Stimulated activated CD4-positive, alpha-beta T cell treated with anti-CD3 and anti-CD28 coated beads, Interleukin-4, amount 100 ng/mL, for 24 hours (primary cell): ENCODE measurements at regions not wholly inside any gene's neighbourhood (a gene's known extent, or its start where the extent isn't known, plus 50 kb on each side); places are given as distances from the start of the nearest gene placed in this dataset.

Experiments
- DNase-seq: peaks from one replicate; pipeline ENCODE4 v3.0.0-alpha.2; 2020

DNA sequence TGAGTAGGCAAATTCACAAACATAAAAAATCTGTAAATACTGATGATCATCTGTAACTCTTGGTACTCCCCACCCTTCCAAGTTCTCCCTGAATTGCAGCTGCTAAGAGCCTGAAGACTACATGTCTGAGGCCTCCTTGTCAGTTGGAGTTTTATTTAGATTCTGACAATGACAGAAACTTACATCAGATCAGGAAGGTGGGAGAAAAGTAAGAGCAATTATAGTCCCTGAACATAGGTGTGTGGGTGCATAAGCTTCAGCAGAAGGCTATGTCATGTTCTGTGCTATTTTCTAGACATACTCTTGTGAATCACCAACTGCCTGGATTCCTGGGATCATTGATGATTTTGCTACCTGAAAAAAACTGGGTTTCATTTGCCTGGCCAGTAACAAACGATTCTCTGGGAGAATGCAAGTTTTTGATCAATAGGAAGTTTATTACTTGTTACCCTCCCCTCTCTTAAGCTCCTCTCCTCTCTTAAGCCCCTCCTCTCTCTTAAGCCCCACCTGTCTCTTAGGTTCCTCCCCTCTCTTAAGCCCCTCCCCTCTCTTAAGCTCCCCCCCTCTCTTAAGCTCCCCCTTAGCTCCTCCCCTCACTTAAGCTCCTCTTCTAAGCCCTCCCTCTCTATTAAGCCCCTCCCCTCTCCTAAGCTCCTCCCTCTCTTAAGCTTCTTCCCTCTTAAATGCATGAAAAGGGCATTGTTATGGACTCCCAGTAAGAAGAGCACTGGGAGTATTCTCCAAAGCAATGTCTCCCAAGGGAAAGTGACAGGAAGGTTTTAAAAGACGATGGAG lies 1183.4 kb upstream of the AUTS2 start:
- no peak for DNase-seq

DNA sequence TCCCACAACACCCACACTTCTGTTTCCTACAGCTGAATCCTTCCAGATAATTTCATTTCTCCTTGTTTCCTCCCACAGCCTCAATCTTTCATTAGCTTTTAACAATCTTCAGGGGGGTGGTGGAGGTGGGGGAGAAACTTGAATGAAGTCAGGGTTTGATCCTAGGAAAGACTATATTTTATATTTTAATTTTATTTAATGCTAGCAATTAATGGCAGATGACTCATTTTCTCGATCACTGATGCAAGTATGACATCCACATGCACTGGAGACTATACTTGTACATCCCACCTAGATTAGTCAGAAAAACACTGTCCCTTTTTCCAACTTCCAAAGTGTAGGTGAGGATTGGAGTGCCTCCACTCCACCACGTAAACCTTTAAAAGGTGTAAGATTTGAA lies 1181.3 kb upstream of the AUTS2 start:
- DNase-seq: no peak

DNA sequence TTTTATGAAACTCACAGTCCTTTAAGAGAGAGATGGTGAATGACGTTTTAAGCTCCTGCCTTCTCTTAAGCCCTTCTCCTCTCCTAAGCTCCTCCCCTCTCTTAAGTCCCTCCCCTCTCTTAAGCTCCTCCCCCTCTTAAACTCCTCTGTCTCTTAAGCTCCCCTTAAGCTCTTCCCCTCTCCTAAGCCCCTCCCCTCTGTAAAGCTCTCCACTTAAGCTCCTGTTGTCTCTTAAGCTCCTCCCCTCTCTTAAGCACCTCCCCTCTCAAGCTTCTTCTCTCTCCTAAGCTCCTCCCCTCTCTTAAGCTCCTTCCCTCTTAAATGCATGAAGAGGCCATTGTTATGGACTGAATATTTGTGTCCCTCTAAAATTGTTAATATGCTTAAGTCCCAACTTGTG lies 1180.6 kb upstream of the AUTS2 start:
- no peak for DNase-seq

DNA sequence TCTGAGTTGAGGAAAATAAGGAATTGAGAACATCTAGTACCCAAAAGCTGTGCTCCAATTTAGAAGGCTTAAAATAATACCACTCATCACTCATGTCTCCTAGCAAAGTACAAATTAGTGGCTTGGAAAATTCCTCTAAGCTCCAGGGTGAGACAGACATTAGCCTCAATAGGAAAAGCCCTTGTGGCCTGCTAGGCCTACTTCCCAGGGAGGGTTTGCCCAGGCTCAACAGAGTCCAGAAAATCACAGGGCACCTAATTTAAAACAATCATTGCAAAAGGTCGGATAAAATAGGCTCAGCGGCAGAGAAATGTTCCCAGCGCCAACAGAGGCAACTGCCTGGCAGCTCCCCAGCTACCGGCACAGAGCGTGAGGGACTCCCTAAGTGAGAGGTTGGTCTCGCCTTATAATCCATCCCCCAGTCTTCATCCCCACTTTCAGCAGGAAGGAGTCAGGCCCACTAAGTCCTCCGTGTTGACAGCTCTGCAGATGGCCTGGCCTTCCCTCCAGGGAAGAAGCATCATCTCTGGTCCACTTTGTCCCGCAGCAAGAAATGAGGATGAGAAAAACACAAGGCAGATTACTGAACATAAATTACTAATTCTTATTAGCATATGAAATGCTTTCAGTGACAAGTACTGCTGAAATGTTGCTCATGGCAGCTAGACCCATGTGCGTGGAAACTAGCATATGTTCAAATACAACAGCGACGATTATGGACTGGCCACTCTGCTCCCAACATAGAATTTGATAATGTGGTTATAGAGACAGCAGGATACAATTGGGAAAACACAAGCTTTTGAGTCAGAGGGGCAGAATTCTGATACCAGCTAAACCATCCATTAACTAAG lies 1177.7 kb upstream of the AUTS2 start:
- no peak for DNase-seq

DNA sequence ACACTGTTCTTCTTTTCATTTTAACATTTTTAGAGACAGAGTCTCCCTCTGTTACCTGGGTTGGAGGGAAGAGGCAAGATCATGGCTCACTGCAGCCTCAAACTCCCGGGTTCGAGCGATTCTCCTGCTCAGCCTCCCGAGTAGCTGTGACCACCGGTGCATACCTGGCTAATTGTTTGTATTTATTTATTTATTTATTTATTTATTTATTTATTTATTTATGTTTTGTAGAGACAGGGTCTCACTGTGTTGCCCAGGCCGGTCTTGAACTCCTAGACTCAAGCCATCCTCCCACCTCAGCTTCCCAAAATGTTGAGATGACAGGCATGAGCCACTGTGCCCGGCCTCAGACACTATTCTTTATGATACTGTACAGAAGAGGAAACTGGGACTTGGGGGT lies 1176.6 kb upstream of the AUTS2 start:
- DNase-seq: no peak

DNA sequence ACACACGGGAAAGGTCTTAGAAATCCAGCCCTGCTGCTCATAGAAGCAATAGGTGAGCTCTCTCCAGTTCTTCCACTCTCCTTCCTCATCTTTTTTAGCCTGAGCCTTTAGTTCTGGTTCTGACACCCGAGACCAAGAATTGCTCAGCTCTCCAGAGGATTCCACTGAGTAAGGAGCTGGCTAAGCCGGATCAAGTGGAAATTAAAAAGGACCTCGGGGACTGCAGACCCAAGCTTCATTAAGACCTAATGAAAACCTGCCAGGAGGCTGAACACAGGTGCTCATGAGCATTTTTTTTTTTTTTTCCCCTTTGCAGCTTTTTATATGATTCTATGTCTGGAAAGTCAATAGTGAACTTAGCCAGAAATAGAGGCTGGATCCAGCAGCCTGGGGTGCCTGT lies 1176.0 kb upstream of the AUTS2 start:
- DNase-seq: no peak

DNA sequence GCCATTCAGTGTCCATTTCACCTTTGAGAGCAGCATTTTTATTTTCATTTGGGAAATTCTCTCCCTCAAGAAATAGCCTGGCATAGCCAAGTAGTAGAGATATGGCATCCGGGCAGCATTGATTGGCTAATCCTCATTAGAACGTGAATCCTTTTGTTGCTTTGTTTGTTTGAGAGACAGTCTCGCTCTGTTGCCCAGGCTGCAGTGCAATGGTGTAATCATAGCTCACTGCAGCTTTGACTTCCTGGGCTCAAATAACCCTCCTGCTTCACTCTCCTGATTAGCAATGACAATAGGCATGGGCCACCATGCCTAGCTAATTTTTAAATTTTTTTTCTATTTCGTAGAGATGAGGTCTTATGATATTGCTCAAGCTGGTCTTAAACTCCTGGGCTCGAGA lies 1174.9 kb upstream of the AUTS2 start:
- no peak for DNase-seq

DNA sequence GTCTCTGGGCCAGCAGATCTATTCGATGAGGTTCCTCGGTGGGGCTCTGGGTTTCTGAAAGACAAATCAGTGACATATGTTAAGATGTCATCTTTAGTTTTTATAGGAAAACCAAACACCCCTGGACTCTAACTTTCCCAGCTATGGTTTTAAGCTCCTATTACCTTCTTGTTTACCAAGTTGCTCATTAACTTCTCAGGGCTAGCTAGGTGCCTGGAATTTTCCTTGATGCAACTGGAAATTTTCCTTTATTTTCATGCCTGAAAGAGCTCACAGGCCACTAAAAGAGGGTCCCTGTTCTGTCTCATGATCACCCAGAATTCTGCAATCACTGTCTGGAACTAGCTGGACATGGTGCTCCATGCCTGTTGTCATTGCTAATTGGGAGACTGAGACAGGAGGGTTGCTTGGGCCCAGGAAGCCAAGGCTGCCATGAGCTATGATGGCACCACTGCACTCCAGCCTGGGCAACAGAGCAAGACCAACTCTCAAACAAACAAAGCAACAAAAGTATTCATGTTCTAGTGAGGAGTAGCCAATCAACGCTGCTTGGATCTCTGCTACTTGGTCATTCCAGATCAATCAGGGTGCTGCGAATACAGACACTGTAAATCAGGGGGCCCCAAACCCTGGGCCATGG lies 1173.5 kb upstream of the AUTS2 start:
- no peak for DNase-seq

DNA sequence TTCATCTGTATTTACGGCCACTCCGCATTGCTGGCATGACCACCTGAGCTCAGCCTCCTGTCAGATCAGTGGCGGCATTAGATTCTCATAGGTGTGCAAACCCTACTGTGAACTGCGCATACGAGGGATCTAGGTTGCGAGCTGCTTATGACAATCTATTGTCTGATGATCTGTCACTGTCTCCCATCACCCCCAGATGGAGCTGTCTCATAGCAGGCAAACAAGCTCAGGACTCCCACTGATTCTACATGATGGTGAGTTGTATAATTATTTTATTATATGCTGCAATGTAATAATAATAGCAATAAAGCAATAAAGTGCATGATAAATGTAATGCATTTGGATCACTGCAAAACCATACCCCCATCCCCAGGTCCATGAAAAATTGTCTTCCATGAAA lies 1172.9 kb upstream of the AUTS2 start:
- DNase-seq: no peak

DNA sequence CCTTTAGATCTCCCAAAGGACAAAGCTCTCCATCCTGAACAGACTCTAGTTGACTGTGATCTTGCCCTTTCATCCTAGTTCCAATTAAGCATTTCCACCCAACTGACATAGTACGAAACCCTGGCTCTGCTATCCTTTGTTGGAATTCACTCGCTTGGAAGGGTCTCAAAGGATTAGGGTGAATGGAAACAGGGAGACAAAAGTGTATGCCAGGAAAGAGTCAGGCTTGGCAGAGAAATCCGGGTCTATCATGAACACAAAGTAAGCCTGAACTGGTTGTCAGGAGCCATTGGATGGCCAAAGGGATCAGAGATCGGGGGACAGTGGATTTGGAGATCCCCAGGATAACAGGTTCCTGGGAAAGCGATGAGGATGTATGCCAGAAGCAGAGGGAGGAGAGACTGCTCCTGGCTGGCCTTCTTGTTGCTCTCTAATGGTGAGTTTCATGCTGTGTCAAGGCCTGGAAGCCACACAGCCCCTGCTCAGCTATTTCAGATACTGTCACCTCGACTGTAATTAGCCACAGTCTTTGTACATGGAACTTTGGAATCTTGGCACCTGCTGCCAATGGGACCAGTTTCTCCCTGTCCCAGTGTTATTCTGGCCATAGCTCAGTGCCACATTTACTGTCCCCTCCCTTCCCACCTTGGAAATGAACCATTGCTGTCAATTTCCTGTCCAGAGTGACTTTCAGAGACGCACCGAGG lies 1168.7 kb upstream of the AUTS2 start:
- DNase-seq: no peak

DNA sequence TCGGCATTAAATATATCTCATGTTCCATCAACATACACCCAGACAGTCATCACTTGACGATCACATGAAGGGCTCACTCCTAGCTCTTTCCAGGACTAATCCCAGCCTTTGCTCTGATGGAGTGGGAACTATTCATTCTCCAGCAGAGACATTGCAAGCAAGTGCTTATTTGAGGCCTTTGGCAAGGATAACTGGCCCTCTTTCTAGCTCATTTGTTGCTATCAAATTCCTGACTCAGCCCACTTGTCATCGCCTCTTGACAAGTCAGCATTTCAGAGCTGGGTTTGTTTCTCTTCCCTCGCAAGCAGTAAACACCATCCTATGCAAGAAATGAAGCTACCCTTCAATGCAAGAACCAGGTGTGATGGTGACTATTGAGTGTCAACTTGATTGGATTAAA lies 1165.7 kb upstream of the AUTS2 start:
- DNase-seq: no peak

DNA sequence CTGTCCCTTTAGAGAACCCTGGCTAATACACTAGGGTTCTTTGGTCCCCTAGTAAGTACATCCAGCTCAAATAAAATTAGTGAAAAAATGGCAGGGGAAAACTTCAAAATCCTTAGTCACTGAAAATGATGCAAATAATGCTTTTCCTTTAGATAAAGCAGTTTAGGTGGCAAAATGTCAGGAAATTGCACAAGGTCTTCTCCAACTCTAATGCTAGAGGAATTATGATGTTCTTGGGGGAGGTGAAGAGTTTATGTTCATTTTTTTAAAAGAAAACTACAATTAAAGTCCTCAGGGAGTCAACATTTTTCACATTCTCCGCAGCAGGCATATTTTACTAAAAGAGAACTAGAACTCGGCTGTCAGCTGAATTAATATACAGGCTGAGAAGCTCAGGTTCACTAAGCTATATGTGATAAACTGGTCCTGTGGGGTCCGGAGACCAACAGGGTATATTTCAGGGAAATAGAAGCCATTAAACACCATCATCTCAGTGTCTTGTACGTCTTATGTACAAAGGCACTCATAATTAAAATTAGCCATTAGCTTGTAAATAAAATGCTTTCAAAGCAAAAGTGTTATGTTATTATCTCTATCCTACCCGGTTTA lies 1164.7 kb upstream of the AUTS2 start:
- DNase-seq: no peak

DNA sequence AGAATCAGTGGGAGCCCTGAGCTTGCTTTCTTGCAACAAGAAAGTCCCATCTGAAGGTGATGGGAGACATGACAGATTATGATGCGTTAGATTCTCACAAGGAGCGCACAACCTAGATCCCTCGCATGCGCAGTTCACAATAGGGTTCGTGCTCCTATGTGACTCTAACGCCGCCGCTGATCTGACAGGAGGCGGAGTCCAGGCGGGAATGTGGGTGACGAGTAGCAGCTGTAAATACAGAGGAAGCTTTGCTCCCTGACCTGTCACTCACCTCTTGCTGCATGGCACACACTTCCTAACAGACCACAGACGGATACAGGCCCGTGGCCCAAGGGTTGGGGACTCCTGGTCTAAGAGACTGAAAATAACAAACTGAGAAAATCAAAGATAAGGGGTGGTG lies 1163.4 kb upstream of the AUTS2 start:
- DNase-seq: no peak

DNA sequence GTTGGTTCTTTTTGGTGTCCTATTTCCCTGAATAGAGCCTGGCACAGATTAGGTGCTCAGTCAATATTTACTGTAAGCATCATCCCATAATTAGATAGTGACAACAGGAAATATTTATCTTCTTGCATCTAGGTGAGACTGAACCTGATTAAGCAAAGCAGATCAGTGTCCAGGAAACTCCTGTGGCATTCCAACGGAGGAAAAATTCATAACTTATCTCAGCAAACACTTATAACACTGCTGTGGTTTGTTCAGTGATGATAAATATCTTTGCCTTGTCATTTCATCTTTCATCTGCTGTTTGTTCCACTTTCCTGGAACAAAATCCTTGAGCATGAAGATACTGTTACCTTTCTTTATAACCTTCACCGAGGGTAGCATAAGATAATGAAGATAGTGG lies 1160.3 kb upstream of the AUTS2 start:
- no peak for DNase-seq

DNA sequence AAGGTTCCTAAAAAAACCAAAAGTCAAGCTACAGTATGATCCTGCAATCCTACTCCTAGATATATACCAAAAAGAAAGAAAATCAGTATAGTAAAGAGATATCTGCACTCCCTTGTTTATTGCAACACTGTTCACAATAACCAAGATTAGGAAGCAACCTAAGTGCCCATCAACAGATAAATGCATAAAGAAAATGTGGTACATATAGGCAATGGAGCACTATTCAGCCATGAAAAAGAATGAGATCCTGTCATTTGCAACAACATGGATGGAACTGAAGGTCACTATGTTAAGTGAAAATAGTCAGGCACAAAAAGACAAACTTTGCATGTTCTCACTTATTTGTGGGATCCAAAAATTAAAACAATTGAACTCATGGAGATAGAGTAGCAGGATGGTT lies 1159.5 kb upstream of the AUTS2 start:
- DNase-seq: no peak

DNA sequence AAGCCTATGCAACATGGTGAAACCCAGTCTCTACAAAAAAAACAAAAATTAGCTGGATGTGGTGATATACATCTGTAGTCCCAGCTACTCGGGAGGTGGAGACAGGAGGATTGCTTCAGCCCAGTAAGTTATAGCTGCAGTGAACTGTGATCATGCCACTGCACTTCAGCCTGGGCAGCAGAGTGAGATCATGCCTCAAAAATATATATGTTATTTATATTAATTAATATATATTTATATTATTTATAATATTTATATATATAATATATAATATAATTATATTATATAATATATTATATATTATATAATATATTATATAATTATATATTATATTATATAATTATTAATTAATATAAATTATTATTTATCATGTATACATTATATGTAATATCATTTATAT lies 1158.4 kb upstream of the AUTS2 start:
- no peak for DNase-seq

DNA sequence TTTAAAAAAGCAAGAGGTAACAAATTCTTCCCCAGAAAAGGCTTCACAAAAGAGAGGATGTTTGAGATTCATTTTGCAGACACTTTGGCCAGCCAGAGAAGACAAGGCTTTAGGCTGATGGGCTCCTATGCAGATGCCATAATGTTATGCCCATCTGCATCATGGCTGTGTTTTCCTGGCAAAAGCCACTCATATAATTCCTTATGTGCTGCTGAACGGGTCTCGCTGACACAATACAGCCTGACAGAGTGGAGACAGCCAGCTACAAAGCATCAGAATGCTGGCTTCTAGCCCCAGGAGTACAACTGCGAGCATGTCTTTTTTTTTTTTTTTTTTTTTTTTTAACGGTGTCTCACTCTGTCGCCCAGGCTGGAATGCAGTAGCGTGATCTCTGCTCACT lies 1157.4 kb upstream of the AUTS2 start:
- DNase-seq: no peak

DNA sequence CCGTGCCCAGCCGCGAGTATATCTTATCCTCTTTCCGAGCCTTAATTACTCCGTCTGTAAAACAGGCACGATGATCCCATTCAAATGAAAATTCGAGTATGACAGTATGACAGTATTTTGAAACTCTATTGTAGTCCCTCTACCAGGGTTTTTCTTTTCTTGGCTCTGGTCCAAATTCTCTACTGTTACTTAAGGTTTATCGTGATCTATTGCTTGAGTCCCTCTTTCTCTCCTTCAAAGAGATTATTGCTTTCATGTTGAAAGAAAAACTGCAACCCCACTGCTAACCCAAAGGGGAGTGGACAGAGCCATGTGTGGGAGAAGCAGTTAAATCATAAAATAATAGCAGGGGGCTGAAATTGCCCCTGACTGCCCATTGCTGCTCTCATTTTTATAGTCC lies 1156.6 kb upstream of the AUTS2 start:
- DNase-seq: no peak

DNA sequence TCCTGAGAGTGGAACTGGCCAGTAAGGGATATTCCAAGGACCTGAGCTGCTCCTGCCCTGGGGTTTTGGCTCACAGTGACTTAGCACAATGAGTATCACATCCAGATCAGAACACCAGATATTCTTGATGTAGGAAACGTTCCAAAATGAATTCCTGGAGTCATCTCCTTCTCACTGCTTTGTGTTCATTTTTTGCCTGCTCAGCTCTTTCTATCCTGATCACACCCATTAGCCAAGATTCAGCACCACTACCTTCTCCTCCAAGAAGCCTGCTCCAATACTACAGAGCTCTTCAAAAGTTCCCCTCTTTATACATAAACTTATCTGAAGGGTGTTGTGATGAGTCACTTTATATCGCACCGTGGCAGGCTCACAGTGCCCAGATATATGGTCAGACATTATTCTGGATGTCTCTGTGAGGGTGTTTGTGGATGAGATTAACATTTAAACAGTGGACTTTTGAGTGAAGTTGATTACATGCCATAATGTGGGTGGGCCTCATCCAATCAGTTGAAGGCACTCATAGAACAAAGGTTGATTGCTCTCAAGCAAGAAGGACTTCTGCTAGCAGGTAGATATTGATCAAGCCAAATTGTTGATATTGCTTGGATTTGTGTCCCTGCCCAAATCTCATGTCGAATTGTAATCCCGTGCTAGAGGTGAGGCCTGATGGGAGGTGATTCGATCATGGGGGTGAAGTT lies 1155.2 kb upstream of the AUTS2 start:
- no peak for DNase-seq

DNA sequence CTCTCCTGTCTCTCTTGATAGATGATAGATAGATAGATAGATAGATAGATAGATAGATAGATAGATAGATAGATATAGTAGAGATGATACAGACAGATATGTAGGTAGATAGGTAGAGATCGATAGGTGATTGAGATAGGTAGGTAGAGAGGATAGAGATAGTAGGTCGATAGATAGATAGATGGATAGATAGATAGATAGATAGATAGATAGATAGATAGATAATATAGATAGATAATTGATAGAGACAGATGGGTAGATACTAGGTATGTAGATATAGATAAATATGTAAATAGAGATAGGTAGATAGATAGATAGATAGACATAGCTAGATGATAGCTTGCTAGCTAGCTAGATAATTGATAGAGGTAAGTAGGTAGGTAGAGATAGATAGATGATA lies 1154.2 kb upstream of the AUTS2 start:
- no peak for DNase-seq

DNA sequence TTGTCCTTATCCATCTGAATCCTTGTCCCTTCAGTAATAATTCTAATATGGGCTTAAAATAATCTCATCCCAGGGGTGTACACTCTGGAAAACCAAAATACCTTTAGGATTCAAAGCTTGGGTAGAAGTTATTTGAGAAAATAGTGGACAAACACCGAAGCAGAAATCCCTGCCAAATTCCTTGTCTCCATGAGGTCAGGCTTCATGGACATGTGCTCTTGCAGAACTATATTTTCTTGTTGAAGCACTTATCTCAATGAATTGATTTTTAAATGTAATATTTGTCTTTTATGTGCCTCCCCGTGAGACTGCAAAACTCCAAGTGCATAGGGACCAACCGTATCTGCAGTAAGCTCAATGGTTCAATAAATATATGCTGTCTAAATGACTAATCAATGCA lies 1153.3 kb upstream of the AUTS2 start:
- DNase-seq: no peak

DNA sequence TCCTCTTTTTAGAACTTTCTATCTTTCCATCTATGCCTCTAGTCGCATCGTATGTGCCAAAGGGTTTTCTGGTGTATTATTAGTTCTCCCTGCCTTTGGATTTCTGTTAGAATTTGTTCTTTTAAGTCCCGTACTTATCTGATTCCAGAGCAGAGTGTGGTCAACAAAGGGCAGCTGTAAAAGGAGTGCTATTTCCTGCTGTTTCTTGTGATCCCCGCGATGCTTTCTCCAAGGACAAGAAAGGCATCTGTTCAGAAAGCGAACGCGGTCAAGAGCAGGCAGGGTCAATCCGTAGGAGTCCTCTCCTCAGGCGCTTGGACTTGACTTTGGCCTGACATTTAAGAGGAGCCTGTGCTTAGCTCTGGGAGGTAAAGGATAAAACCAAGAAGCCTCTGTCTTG lies 1152.1 kb upstream of the AUTS2 start:
- no peak for DNase-seq
